DOHH2 (cell line): ENCODE measurements at regions not wholly inside any gene's neighbourhood (a gene's known extent, or its start where the extent isn't known, plus 50 kb on each side); places are given as distances from the start of the nearest gene placed in this dataset.

ENCODE experiments used
- CTCF ChIP-seq: fragments of 200-600 bp; sonication (generic); IDR thresholded peaks from one replicate; pipeline ENCODE4 v1.5.1; 2014; ENCODE audit warnings: antibody characterized with exemption, mild to moderate bottlenecking, low read depth, low read length; ENCODE audit not compliant: poor library complexity, severe bottlenecking
- EZH2phosphoT487 ChIP-seq: fragments of 200-600 bp; sonication (generic); IDR thresholded peaks from 2 replicates; pipeline ENCODE4 v1.6.1; 2017; ENCODE audit warnings: borderline replicate concordance, mild to moderate bottlenecking, antibody characterized with exemption, low read length, moderate library complexity, mixed read lengths

- TF ChIP-seq CTCF (no peak), EZH2phosphoT487 (no peak)
Observed at GRCh38 chr3:10629671-10630040, 124.3 kb upstream of the ATP2B2 start.
